GM19099 (cell line): ENCODE measurements at regions not wholly inside any gene's neighbourhood (a gene's known extent, or its start where the extent isn't known, plus 50 kb on each side); places are given as distances from the start of the nearest gene placed in this dataset.

ENCODE experiments used
- POLR2A ChIP-seq: IDR thresholded peaks from 3 replicates; pipeline ENCODE4 v1.6.1; 2011; ENCODE audit warnings: low read depth; ENCODE audit not compliant: insufficient read length; ENCODE audit errors: extremely low read depth

DNA sequence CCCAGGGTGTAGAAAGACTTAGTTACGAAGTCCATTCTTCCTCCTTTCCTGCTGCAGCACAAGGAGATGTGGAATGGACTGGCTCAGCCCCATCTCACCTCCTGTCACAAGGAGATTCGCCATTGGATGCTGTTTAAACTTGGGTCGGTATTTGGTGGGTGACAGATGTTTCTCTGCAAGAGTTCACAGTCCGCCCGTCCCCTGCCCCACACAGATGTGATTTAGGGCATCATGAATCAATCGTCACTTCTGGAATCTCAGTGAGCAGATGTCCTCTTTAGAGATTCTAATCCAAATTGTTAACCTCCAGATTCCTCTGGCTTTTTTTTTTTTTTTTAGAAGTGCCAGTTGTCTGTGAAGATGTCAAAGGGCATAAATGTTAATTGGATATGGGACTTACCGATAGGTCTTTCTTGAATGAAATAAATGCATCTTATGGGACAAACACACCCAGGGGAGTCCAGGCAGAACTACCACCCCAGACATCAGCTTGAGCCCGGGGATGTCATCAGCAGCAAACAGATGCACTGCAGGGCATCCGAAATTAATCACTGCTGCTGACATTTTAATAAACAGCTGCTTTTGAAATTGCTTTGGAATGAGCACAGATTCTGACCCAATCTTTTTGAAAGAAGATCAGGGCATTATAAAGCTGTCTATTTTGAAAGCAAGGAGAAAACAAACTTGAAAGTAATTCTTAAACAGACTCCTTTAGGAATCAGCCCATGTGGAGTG is 117.6 kb upstream of the CDH4 start:
- TF ChIP-seq POLR2A: no peak

GRCh38 chr20:61135266-61135665 is 116.8 kb upstream of the CDH4 start:
- no peak for TF ChIP-seq POLR2A

DNA sequence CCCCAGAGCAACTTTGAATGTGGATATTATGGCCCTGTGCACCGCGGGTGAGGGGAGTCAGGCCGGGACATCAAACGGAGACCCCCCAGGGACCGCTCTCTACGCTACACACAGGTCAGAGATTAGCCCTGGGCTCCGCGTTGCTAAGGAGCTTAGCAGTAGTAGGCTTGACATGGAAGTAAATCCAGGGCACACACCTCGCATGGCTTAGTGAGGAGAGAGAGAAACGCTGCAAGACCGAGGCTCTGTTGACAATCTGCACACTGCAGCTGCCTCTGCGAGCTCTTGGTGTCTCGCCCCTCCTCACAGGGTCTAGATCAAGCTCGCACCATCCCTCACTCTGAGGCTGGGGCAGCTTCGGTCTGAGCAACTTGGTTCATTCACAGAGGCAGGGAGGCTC is 116.1 kb upstream of the CDH4 start:
- no peak for TF ChIP-seq POLR2A

DNA sequence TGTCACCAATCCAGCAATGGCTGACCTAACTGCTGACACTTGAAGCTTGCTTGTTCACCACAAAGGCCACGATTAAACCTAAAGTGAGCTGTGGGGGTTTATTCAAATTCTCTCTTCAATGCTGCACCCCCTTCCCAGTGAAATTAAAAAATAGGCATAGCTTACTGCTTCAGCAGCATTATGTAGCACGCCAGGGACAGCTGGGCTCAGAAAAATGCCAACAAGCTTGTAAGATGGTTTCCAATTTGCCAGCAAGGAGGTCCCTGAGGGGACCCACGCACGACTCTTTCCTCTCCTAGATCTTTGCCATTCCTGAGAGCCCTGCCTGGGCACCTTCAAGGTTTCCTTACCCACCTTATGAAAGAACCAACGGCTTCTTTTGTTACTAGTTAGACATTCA is 113.5 kb upstream of the CDH4 start:
- no peak for TF ChIP-seq POLR2A

GRCh38 chr20:61139031-61139430 is 113.0 kb upstream of the CDH4 start:
- TF ChIP-seq POLR2A: no peak

- no peak for TF ChIP-seq POLR2A
These were observed 111.5 kb upstream of the CDH4 start for GRCh38 chr20:61140576-61140975.

- no peak for TF ChIP-seq POLR2A
These were observed 106.0 kb upstream of the CDH4 start for GRCh38 chr20:61146023-61146422.

DNA sequence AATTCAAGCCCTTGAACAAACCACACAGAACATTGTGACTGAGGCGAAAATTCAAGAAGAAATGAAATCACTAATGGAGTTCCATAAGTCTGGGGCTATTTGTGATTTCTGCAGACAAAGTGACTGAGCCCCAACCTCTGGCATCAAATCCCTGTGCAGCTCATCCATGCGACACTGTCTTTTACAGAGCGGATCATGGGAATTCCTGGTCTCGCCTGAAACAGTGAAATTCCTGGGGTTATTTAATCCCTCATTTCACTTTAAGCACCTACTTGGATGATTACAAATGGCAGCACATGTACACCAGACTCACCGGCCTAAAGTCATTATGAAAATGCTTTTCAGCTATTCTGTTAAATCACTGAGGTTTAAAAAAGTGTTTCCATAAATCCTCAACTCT is 102.4 kb upstream of the CDH4 start:
- TF ChIP-seq POLR2A: no peak

DNA sequence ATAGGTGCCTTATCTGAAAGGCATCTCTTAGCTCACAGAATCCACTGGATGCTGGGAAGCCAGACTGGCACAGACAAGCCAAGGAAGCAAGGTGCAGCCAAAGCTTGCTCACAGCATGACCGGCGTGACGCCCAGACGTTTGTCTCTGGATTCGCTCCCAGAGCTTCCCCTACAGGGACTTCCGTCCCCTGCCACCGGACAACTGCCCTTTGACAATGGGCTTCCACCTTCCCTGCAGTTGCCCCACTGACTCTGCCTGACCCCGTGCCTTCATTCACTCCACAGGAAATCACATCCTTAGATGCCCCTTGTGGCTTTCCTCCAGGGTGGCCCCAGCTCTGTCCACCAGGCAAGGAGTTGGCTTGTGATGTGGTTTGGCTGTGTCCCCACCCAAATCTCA is 94.8 kb upstream of the CDH4 start:
- no peak for TF ChIP-seq POLR2A

GRCh38 chr20:61159957-61160686 is 91.9 kb upstream of the CDH4 start:
- TF ChIP-seq POLR2A: no peak

DNA sequence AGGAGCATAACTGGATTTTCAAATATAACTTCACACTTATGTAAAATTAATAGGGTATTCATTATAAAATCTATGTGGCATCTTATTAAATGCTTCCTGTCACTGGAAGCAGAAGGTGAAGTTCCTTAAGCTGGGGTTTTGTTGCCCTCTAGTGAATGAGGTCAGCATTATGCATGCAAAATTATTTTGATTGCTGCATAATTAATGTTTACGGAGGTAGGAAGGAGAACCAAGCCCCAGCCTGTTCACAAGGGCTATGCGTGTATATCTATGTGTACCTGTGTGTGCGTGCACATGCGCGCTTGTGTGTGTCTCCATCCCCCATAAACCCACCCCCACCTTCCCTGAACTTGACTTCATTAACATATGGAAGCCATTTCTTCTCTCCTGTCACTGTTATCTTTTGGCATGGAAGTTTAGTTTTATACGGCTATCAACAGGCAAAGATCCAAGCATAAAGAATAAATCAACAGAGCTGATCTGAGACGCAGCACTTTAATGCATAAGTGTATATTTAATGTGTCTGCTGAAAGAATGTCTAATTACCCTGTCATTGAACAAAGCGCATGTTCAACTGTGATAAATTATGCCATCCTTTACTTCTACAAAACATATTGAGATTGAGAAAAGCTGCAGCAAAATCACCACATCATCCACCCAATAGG is 90.2 kb upstream of the CDH4 start:
- no peak for TF ChIP-seq POLR2A

DNA sequence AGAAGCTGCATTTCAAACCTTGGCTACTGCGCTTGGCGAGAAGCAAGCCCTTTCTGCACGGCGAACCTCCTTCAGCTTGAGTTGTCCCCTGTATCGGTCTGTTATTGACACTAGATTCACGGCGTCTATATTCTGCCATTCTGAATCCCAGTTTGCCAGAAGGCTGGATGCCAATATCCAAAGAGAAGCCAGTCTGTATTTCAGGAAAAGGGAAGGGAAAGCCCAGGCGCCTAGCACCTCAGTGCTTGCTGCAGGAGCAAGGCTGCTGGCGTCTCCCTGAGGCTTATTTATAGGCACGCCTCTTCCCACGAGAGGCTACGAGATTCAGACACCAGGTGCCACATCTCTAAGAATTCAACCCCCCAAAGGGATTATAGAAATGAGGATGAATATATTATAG is 89.6 kb upstream of the CDH4 start:
- no peak for TF ChIP-seq POLR2A

DNA sequence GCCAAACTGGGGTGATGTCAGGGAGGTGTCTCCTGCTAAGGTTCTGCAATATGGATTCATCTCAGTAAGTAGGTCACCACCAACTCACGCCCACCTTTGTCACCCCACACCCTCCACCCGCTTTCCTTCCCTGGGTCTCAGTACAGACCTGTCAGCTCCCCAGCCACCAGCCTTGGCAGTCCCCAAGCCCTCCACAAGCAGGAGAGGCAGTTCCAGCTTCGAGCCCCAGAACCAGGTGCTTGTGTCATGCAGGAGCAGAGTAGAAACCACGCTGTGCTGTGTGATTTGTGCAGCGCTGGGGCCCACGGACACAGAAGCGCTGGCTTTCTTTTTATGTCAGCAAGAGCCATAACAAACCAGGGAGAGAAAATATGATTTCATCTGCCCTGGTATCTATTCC is 89.0 kb upstream of the CDH4 start:
- no peak for TF ChIP-seq POLR2A

DNA sequence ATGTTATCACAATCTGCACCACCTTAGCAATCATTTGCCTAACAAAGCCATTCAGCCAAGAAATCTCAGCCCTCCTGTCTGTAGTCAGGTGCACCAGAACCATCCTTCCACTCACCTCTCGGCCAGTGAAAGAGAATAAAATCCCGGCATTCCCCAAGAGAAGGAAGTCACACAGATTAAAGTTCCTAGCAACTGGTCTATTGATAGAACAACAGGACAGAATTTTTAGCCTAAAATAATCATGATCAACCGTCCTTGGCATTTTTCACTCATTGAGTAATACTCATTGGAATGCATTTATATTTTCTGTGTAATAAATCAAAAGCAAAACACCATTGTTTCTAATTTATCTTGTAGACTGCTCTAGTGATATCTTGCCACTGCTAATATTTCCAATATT is 85.7 kb upstream of the CDH4 start:
- TF ChIP-seq POLR2A: no peak

- TF ChIP-seq POLR2A: no peak
These were observed 83.5 kb upstream of the CDH4 start for GRCh38 chr20:61168605-61169004.

DNA sequence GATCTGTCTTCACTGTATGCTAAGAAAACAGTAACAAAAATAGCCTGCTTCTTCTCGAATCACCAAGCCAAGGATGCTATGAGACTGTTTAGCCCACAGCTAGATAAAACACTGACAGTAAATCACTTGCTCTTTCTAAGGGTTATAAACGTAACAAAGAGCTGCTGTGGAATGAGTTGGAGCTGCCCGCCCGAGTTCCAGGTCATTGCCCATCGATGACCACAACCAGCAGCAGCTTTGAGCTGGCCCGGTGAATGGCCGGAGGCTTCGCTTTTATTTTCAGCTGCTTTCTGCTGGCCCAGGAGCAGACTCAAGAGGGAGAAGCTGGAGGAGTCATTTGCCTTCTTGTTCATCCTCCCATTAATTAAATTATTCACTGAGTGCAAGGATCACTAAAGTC is 82.2 kb upstream of the CDH4 start:
- no peak for TF ChIP-seq POLR2A
